ENCODE measurements at regions not wholly inside any gene's neighbourhood (a gene's known extent, or its start where the extent isn't known, plus 50 kb on each side); places are given as distances from the start of the nearest gene placed in this dataset.

DNA sequence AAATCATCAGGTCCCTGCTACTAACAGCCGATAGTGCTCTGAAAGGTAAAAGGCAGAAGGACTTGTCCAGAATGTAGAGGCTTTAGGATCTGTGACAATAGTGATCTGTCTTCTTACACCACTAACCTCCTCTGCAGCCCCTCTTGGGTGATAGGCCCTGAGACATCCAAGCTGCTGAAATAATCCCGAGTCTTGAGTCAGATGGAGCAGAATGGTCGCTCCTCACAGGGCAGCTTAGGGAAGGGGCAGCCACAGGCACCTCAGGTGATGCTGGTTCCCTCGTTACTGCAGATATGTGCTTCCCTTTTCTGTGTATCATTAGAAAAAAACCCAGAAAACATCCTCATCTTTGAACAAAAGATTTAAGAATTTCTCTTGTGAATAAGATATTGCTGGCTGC lies 157.1 kb upstream of the DLX2 start (continued):
- TF ChIP-seq, protein P1, sequence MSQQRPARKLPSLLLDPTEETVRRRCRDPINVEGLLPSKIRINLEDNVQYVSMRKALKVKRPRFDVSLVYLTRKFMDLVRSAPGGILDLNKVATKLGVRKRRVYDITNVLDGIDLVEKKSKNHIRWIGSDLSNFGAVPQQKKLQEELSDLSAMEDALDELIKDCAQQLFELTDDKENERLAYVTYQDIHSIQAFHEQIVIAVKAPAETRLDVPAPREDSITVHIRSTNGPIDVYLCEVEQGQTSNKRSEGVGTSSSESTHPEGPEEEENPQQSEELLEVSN (IDR thresholded peaks at IDR 0.05): no peak
